Retinal pigment epithelial cell (primary cell): ENCODE measurements at regions not wholly inside any gene's neighbourhood (a gene's known extent, or its start where the extent isn't known, plus 50 kb on each side); places are given as distances from the start of the nearest gene placed in this dataset.
A peak's percentile ranks its signal among the peaks of the same experiment; 100 is the strongest.

ENCODE experiments used
- DNase-seq: peaks from one replicate; pipeline ENCODE4 v3.0.0-alpha.2; 2010; ENCODE audit warnings: low read depth
- H3K4me3 ChIP-seq: 2 replicates; pipeline ENCODE4 v1.5.1; 2011; ENCODE audit warnings: mild to moderate bottlenecking, low read length, control low read depth, moderate library complexity
- CTCF ChIP-seq: conservative IDR thresholded peaks from 2 replicates; pipeline ENCODE4 v1.5.1; 2011; ENCODE audit warnings: low read depth, low read length, control low read depth, inconsistent platforms

GRCh38 chr6:21748343-21749056 lies 154.9 kb downstream of the SOX4 start:
- H3K4me3 ChIP-seq = no peak overlapping the region
- no peak for TF ChIP-seq CTCF
- no peak for DNase-seq

GRCh38 chr6:21749754-21750153 lies 156.2 kb downstream of the SOX4 start:
- H3K4me3 ChIP-seq = no peak overlapping the region
- no peak for DNase-seq
- no peak for TF ChIP-seq CTCF

GRCh38 chr6:21750575-21750974 lies 157.0 kb downstream of the SOX4 start:
- TF ChIP-seq CTCF = no peak
- no peak overlapping the region for H3K4me3 ChIP-seq
- no peak for DNase-seq

- H3K4me3 ChIP-seq = no peak overlapping the region
- no peak for TF ChIP-seq CTCF
- no peak for DNase-seq
These were observed 158.1 kb downstream of the SOX4 start for GRCh38 chr6:21751608-21752007.

GRCh38 chr6:21752054-21752811 lies 158.7 kb downstream of the SOX4 start:
- TF ChIP-seq CTCF = no peak
- H3K4me3 ChIP-seq = no peak overlapping the region
- DNase-seq = no peak

GRCh38 chr6:21753241-21754108 lies 159.9 kb downstream of the SOX4 start:
- DNase-seq = peak; percentile 56
- TF ChIP-seq CTCF = no peak
- H3K4me3 ChIP-seq = no peak overlapping the region
